Upper lobe of right lung (tissue), 1 donor: ENCODE measurements at regions not wholly inside any gene's neighbourhood (a gene's known extent, or its start where the extent isn't known, plus 50 kb on each side); places are given as distances from the start of the nearest gene placed in this dataset.
"Not testable (repeated sequence)": the region's sequence is repeated elsewhere in the genome, so short reads cannot be mapped to it uniquely, and the experiment has no call there.

Experiments used
- ATAC-seq: fragments of 200-7000 bp; cut with Tn5 transposase; one replicate; pipeline ENCODE4 v1.9.1; 2020; ENCODE audit warnings: mild to moderate bottlenecking, moderate library complexity
- DNase-seq: peaks from one replicate; pipeline ENCODE4 v3.0.0-alpha.2; 2020
- H3K27ac ChIP-seq: fragments of 200-600 bp; one replicate; pipeline ENCODE4 v1.8.0; 2022
- H3K27me3 ChIP-seq: fragments of 200-600 bp; one replicate; pipeline ENCODE4 v1.8.0; 2022; ENCODE audit warnings: mild to moderate bottlenecking
- H3K36me3 ChIP-seq: fragments of 200-600 bp; one replicate; pipeline ENCODE4 v1.8.0; 2022
- H3K4me1 ChIP-seq: fragments of 200-600 bp; one replicate; pipeline ENCODE4 v1.8.0; 2022
- H3K4me3 ChIP-seq: fragments of 200-600 bp; one replicate; pipeline ENCODE4 v1.8.0; 2022; ENCODE audit warnings: mild to moderate bottlenecking
- H3K9me3 ChIP-seq: fragments of 200-600 bp; one replicate; pipeline ENCODE4 v1.8.0; 2022
- CTCF ChIP-seq: fragments of 200-600 bp; IDR thresholded peaks from one replicate; pipeline ENCODE4 v1.8.0; 2022; ENCODE audit warnings: antibody characterized with exemption
- intact Hi-C: fragments of 100-400 bp; cut with DNase I; formaldehyde crosslinking; loops from one replicate; pipeline ENCODE4 v1.11.0; 2022
- donor health status: DM: no; HTN: yes; CAD: no; lungs with severe emphysema.

- TF ChIP-seq CTCF = no peak
- ATAC-seq (no peak), DNase-seq (no peak)
- Histone ChIP-seq H3K27ac (no peak overlapping the region), H3K27me3 (no peaks in the 10 kb centered on the region), H3K9me3 (no peaks in the 10 kb centered on the region), H3K4me1 (no peaks in the 10 kb centered on the region), H3K36me3 (no peaks in the 10 kb centered on the region), H3K4me3 (no peak overlapping the region)
- intact Hi-C loops = no loop called here
These were observed 229.5 kb upstream of the TMEFF2 start for GRCh38 chr2:192424243-192424642.

- Histone ChIP-seq H3K9me3 (no peaks in the 10 kb centered on the region), H3K36me3 (no peaks in the 10 kb centered on the region), H3K27me3 (no peaks in the 10 kb centered on the region), H3K4me3 (no peak overlapping the region), H3K4me1 (no peaks in the 10 kb centered on the region), H3K27ac (no peak overlapping the region)
- TF ChIP-seq CTCF = no peak
- intact Hi-C loops = no loop called here
- no peak for ATAC-seq
- DNase-seq = no peak
These were observed 225.1 kb upstream of the TMEFF2 start for GRCh38 chr2:192419786-192420185.

DNA sequence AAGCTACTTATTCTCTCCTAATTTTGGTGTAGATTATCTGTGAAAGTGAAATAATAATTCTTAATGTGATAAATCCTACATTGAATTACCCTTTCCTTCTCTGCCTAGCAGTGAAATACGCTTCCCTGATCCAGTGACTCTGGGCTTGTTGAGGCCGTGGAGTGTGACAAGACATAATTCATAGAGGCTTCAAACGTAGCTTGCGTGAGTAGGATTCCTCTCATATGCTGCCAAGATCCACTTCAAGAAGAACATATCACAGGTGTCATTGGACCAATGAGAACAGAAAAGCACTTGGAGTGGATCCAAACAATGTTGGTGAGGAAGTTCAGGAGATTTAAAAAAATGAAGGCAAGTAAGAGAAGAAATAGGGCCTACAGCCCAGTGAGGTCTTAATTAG, 221.3 kb upstream of the TMEFF2 start:
- Histone ChIP-seq H3K27ac (no peak overlapping the region), H3K27me3 (no peaks in the 10 kb centered on the region), H3K9me3 (no peaks in the 10 kb centered on the region), H3K4me1 (no peaks in the 10 kb centered on the region), H3K4me3 (no peak overlapping the region), H3K36me3 (no peaks in the 10 kb centered on the region)
- no peak for TF ChIP-seq CTCF
- DNase-seq (no peak), ATAC-seq (no peak)
- intact Hi-C loops = no loop called here

DNA sequence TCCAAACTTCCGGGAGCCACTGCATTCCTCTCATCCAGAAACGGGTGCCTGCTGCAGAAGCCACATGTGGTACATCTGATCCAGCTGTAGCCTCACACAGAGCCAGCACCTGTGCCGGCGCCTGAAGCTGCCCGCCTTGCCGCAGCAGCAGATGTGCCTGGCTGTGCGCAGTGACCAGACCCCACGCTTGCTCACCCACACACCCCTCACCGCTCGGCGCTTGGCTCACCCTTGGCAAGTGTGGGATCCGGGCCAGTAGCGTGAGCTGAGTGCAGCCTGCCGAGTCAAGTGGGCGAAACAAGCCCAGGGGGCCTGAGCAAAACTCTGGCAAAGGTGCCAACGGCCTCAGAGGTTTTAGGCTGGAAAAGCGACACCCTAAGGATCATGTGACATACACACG, 220.1 kb upstream of the TMEFF2 start:
- Histone ChIP-seq H3K4me1 (no peaks in the 10 kb centered on the region), H3K27ac (no peak overlapping the region), H3K36me3 (no peaks in the 10 kb centered on the region), H3K9me3 (no peaks in the 10 kb centered on the region), H3K27me3 (no peaks in the 10 kb centered on the region), H3K4me3 (no peak overlapping the region)
- no peak for TF ChIP-seq CTCF
- ATAC-seq (peak; percentile 36), DNase-seq (no peak)
- intact Hi-C loops = no loop called here

DNA sequence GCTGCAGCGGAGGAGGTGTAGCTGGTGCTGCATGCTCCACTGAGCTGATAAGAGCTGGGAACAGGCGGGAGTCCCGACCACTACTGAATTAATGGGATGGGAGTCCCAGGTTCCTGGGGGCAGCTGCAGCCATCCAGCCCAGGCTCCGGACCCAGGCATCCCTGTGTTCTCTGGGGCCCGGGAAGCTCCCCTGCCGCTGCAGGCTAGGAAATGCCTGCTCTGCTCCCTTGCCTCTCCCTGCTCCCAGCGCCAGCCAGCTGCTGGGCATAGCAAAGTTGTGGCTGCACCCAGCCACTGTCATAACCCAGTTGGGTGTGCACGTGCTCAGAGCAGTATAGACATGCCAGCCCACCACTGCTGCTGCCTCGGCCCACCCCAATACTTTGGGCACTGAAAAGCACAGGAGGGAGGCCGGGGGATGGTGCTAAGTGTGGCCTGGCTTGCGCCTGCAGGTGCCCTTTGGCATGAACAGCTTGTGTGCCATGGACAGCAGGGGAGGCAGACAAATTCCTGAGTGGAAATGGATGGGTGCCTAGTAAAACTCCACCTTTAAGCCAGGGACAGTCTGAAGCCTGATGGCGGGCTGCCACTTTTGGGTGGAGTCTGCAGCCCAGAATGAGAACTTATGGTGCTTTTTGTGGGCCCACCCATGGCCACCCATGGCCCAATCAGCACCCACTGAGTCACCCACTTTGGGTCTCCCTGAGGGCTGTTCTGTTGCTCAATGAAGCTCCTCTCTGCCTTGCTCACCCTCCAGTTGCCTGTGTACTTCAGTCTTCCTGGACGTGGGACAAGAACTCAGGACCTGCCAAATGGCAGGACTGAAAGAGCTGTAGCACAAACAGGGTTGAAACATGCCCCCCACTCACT, 219.3 kb upstream of the TMEFF2 start:
- no peaks in the 10 kb centered on the region for H3K4me1 ChIP-seq
- H3K27ac ChIP-seq = no peak overlapping the region
- DNase-seq (peak; percentile 57), ATAC-seq (peak; percentile 42)
- H3K36me3 ChIP-seq = no peaks in the 10 kb centered on the region
- no peak for TF ChIP-seq CTCF
- intact Hi-C loops = no loop called here
- no peak overlapping the region for H3K4me3 ChIP-seq
- no peaks in the 10 kb centered on the region for H3K27me3 ChIP-seq
- no peaks in the 10 kb centered on the region for H3K9me3 ChIP-seq

DNA sequence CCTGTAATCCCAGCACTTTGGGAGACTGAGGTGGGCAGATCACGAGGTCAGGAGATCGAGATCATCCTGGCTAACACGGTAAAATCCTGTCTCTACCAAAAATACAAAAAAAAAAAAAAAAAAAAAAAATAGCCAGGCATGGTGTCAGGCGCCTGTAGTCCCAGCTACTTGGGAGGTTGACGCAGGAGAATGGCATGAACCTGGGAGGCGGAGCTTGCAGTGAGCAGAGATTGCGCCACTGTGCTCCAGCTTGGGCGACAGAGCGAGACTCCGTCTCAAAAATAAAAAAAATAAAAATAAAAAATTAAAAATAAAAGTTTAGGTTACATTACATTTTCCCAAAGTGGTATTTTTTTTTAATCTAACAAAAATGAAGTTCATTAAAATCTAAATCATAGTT, 218.1 kb upstream of the TMEFF2 start:
- H3K4me1 ChIP-seq, intact Hi-C loops, DNase-seq, H3K9me3 ChIP-seq, H3K27me3 ChIP-seq, H3K4me3 ChIP-seq, H3K27ac ChIP-seq, H3K36me3 ChIP-seq, ATAC-seq: not testable (repeated sequence)
